ENCODE measurements at regions not wholly inside any gene's neighbourhood (a gene's known extent, or its start where the extent isn't known, plus 50 kb on each side); places are given as distances from the start of the nearest gene placed in this dataset.

DNA sequence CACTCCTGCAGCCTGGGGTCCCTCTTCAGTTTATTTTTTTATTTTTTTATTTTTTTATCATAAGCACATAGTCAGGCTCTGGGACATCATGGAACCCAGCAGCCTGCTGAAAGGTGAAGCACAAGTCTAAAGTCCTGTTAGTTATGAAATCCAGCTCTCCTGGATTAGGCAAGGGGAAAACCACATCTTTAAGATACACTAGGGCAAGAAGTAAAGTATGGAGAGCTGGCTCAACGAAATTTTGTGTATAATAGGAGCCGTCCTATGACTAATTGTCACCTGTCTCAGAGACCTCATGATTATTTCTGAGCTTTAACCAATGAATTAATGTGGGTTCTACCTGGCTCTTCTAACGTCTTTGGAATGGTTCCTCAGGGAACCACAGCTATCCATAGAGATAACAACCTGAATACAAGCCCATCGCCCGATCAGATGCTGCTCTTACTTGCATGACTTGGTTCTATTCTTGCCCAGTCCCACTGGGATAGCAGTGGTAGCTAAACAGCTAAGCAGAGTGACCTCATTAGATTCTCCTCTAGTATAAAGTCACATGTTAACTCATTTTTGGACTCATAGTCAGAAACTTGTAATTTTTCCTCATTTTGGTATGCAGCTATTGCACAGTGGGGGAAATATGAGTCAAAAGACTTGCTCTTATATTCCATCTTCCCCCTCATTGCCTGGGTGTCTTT is 122.7 kb downstream of the LMO4 start:
- intact Hi-C loops (cut with DNase I), result no loop called here
- no peaks in the 10 kb centered on the region for H3K27me3 ChIP-seq
- 65 to 73% methylated on average over 5 of the region's 5 CpGs for WGBS, 2 donors
- no peaks in the 10 kb centered on the region for H3K9me3 ChIP-seq
- TF ChIP-seq POLR2A (IDR thresholded peaks at IDR 0.05), result no peak
- TF ChIP-seq, protein P1, sequence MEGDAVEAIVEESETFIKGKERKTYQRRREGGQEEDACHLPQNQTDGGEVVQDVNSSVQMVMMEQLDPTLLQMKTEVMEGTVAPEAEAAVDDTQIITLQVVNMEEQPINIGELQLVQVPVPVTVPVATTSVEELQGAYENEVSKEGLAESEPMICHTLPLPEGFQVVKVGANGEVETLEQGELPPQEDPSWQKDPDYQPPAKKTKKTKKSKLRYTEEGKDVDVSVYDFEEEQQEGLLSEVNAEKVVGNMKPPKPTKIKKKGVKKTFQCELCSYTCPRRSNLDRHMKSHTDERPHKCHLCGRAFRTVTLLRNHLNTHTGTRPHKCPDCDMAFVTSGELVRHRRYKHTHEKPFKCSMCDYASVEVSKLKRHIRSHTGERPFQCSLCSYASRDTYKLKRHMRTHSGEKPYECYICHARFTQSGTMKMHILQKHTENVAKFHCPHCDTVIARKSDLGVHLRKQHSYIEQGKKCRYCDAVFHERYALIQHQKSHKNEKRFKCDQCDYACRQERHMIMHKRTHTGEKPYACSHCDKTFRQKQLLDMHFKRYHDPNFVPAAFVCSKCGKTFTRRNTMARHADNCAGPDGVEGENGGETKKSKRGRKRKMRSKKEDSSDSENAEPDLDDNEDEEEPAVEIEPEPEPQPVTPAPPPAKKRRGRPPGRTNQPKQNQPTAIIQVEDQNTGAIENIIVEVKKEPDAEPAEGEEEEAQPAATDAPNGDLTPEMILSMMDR (IDR thresholded peaks at IDR 0.05), result no peak
- no peak overlapping the region for H3K27ac ChIP-seq
- H3K36me3 ChIP-seq, result no peaks in the 10 kb centered on the region
- no peak overlapping the region for H3K4me3 ChIP-seq
- H3K4me1 ChIP-seq, result peaks cover 0 to 26% (median 5%) of the 10 kb centered on the region in 3 donors
- no peak for DNase-seq

DNA sequence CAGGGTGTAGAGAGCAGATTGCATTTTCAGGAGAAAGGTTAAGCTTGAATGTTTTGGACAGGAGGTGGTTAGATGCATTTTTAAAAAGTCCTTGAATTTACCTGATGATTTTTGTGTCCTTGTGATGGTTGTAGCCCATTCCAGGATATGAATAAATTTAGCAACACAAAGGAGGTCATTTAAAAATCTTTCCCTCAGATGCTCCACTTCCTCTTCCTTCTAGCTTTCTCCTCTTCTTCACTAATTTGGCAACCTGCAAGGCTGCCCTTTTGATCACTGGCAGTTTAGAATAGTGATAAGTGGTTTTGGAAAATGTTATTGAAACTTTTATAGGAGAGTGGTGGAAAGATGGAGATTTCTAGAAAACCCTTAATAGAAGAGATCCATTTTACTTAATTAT is 124.0 kb downstream of the LMO4 start:
- intact Hi-C loops (cut with DNase I), result no loop called here
- TF ChIP-seq, protein P1 (IDR thresholded peaks at IDR 0.05), result no peak
- no peak for TF ChIP-seq POLR2A (IDR thresholded peaks at IDR 0.05)
- no peak overlapping the region for H3K27ac ChIP-seq
- H3K36me3 ChIP-seq, result no peaks in the 10 kb centered on the region
- DNase-seq, result no peak
- H3K9me3 ChIP-seq, result no peaks in the 10 kb centered on the region
- peaks cover 0 to 26% (median 5%) of the 10 kb centered on the region in 3 donors for H3K4me1 ChIP-seq
- no peaks in the 10 kb centered on the region for H3K27me3 ChIP-seq
- no peak overlapping the region for H3K4me3 ChIP-seq

DNA sequence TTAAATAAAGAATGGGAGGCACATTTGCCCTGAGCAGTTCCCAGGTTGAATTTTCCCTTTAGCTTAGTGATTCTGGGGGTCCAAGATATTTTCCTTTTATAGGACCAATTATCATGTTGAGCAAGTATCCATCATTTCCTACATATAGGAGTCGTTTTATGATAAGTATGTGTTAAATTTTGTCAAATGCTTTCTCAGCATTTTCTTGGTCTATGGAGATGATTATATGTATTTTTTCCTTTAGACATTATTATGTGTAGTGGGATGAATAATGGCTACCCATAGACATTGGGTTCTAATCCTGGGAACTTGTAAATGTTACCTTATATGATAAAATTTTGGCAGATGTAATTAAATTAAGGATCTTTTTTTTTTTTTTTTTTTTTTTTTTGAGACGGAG is 128.7 kb downstream of the LMO4 start:
- intact Hi-C loops (cut with DNase I), result no loop called here
- Histone ChIP-seq H3K4me3 (no peak overlapping the region), H3K4me1 (no peaks in the 10 kb centered on the region), H3K27me3 (no peaks in the 10 kb centered on the region), H3K36me3 (no peaks in the 10 kb centered on the region), H3K27ac (no peak overlapping the region), H3K9me3 (no peaks in the 10 kb centered on the region)
- no peak for TF ChIP-seq POLR2A (IDR thresholded peaks at IDR 0.05)
- TF ChIP-seq, protein P1 (IDR thresholded peaks at IDR 0.05), result no peak
- DNase-seq, result no peak
- WGBS, 2 donors, result 50 to 69% methylated on average over 2 of the region's 2 CpGs

DNA sequence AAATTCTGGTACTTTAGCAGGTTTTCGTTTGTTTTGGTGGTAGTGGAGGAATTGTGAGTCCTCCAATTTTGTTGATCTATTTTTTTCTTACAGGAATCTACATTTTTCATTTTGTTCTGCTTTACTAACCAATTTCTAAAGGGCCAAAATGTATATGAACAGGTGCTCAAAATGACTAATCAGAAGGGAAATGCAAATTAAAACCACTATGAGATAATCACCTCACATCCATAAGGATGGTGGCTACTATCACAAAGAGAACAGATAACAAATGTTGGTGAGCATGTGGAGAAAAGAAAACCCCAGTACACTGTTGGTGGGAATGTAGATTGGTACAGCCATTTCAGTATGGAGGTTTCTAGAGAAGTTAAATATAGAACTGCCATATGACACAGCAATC is 134.2 kb downstream of the LMO4 start:
- no peaks in the 10 kb centered on the region for H3K4me1 ChIP-seq
- DNase-seq, result no peak
- no peak overlapping the region for H3K27ac ChIP-seq

DNA sequence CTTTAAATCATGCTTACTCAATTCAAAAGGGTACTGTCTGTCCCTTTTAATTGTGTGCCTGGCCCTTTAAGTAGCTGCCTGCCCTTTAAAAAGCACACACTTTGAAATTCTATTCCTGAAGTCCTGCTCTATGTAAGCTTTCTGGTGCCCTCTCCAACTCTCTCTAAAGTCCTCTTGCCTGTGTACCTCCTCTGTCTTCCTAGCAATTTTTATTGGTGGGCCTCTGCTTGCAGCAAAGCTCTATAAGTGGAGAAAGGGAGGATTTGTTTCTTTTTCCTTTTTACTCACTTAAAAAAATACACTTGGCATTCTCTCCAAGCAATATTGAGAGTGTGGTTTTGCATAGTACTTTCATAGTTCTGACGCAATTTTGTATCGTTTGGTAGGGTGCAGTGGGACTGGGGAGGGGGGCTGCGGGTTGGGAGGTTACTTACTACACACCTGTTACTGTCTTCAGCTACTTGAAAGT is 135.4 kb downstream of the LMO4 start:
- Histone ChIP-seq H3K9me3 (no peaks in the 10 kb centered on the region), H3K4me3 (no peak overlapping the region), H3K27me3 (no peaks in the 10 kb centered on the region), H3K4me1 (no peaks in the 10 kb centered on the region), H3K36me3 (no peaks in the 10 kb centered on the region), H3K27ac (no peak overlapping the region)
- DNase-seq, result no peak
- TF ChIP-seq POLR2A (IDR thresholded peaks at IDR 0.05), result no peak
- TF ChIP-seq, protein P1 (IDR thresholded peaks at IDR 0.05), result no peak
- intact Hi-C loops (cut with DNase I), result no loop called here
- WGBS, 2 donors, result 31 to 42% methylated on average over 3 of the region's 3 CpGs

More for the DNA sequence above, 134.2 kb downstream of the LMO4 start:
- no peaks in the 10 kb centered on the region for H3K27me3 ChIP-seq
- WGBS, 2 donors, result 92 to 100% methylated on average over 1 of the region's 1 CpG
- TF ChIP-seq, protein P1 (IDR thresholded peaks at IDR 0.05), result no peak
- no peak for TF ChIP-seq POLR2A (IDR thresholded peaks at IDR 0.05)
- H3K4me3 ChIP-seq, result no peak overlapping the region
- intact Hi-C loops (cut with DNase I), result no loop called here
- H3K36me3 ChIP-seq, result no peaks in the 10 kb centered on the region
- no peaks in the 10 kb centered on the region for H3K9me3 ChIP-seq
